ENCODE measurements at regions not wholly inside any gene's neighbourhood (a gene's known extent, or its start where the extent isn't known, plus 50 kb on each side); places are given as distances from the start of the nearest gene placed in this dataset.
"Not testable (repeated sequence)": the region's sequence is repeated elsewhere in the genome, so short reads cannot be mapped to it uniquely, and the experiment has no call there.

DNA sequence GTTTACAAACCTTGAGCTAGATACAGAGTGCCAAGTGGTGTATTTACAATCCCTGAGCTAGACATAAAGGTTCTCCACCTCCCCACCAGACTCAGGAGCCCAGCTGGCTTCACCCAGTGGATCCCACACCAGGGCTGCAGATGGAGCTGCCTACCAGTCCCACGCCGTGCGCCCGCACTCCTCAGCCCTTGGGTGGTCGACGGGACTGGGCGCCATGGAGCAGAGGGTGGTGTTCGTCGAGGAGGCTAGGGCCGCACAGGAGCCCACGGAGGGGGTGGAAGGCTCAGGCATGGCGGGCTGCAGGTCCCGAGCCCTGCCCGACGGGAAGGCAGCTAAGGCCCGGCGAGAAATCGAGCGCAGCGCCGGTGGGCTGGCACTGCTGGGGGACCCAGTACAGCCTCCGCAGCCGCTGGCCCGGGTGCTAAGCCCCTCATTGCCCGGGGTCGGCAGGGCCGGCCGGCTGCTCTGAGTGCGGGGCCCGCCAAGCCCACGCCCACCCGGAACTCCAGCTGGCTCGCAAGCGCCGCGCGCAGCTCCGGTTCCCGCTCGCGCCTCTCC is 421.1 kb upstream of the BCHE start:
- not testable (repeated sequence) for TF ChIP-seq FOXK2, TARDBP, SP1, SUZ12 (IDR thresholded peaks at IDR 0.05)
